ENCODE measurements at regions not wholly inside any gene's neighbourhood (a gene's known extent, or its start where the extent isn't known, plus 50 kb on each side); places are given as distances from the start of the nearest gene placed in this dataset.

- DNase-seq (ENCODE audit: low read depth, low spot score) = no peak
Measured at GRCh38 chr22:48647606-48648515, 1179.8 kb downstream of the BRD1 start.

DNA sequence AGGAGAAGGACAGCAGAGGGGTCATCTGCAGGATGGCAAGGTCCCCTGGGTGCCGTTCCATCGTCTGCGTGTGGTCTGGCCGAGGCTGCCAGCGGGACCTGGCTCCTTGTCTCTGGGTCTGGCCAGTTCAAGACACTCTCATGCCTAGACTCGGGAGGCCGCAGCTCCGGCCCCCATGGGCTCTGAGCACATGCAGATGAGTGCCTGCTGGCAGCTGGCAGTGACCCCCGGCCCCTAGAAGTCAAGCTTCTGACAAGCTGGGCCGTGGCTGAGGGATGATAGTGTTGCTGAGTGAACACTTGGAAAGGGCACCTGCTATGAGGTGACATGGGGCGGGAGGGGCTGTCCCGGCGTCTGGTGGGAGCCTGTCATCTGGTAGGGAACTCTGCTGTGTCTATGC, 1180.6 kb downstream of the BRD1 start:
- DNase-seq (ENCODE audit: low read depth, low spot score) = no peak

GRCh38 chr22:48646216-48646925, 1181.3 kb downstream of the BRD1 start:
- no peak for DNase-seq (ENCODE audit: low read depth, low spot score)

GRCh38 chr22:48645766-48646165, 1181.9 kb downstream of the BRD1 start:
- DNase-seq (ENCODE audit: low read depth, low spot score) = no peak

- no peak for DNase-seq (ENCODE audit: low read depth, low spot score)
Measured at GRCh38 chr22:48644997-48645396, 1182.7 kb downstream of the BRD1 start.

DNA sequence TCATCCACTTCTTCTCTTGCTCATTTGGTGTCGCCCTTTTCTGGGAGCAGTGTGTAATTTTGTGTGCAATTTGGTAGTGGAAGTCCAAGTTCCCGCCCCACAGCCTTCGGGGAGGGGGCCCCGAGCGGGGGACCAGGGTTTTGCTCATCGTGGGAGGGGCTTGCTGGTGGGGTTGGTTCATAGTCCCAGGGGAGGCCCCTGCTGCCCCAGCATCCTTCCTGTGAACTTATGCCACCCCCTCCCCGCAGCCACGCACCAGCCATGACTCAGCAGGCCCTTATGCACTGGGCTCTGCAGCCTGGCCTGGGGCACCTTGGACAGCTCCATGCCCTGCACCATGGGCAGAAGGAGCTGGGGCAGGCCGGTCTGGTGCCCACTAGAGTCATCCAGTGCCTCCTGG, 1183.6 kb downstream of the BRD1 start:
- no peak for DNase-seq (ENCODE audit: low read depth, low spot score)

DNA sequence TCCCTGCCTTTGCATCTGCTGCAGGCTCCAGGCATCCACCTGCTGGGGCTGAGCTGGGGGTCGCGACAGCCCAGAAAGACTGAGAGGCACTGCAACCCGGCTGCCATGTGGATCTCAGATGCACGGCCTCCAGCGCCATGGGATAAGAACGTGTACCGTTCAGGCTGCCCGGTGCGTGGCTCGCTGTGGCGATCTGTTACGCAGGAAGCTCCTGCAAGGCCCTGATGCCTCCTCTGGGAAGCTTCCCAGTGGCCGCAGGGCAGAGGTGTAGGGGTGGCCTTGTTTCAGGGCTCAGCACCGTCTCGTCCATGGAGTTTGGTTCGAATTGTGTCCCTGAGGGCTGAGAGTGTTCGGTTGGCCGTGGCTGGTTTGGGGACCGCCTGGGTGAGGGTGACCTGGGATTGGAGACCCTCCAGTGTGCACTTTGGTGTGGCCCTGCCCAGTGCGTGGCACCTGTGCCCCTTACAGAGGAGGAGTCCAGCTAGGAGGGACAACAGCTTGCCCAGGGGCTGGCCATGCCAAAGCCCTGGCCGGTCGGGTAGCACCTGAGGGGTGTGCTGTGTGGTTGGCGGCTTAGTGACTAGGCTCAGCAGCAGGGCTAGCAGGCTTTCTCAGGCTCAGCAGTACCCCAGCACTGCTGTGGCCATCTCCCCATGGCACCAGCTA, 1184.5 kb downstream of the BRD1 start:
- DNase-seq (ENCODE audit: low read depth, low spot score) = no peak

GRCh38 chr22:48642550-48642949, 1185.1 kb downstream of the BRD1 start:
- no peak for DNase-seq (ENCODE audit: low read depth, low spot score)

- DNase-seq (ENCODE audit: low read depth, low spot score) = no peak
Measured at GRCh38 chr22:48641906-48642475, 1185.7 kb downstream of the BRD1 start.

GRCh38 chr22:48640890-48641841, 1186.5 kb downstream of the BRD1 start:
- no peak for DNase-seq (ENCODE audit: low read depth, low spot score)

DNA sequence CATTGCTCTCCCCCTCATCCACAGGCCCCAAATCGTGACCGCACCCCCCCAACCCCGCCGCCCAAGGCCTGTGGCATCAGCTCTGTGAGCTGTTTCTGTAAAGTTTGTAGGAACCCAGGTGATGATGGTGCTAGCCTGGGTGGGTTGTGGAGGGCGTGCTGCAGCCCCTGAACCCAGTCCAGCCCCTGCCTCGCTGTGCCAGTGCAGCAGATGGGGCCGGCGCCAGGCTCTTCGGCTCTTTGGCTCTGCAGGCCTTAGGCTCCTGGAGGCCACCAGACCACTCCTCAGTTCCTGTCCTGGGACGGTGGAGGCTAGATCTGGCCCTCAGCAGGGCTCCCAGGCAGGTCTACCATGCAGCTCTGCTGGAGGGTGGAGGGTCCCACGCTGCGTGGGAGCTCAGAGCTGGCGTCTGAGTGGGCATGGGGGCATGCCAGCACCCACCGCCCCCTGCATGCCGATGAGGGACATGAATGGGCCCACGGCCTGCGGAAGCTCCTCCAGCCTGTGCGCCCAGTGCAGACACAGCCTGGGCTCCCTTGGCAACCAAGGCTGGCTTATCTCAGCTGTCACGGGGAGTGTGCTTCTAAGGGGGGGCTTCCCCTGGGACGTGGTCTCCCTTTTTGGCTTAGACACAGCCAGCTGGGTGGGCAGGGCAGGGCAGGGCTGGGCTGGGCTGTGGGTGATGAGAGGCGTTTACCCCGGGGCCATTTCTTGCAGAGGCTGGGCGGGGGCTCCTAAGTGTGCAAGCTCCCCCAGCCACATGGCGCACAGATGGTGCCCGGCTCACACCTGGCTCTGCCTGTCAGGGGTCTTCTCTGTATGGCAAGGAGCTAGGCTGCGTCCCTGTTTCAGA, 1187.6 kb downstream of the BRD1 start:
- no peak for DNase-seq (ENCODE audit: low read depth, low spot score)

DNA sequence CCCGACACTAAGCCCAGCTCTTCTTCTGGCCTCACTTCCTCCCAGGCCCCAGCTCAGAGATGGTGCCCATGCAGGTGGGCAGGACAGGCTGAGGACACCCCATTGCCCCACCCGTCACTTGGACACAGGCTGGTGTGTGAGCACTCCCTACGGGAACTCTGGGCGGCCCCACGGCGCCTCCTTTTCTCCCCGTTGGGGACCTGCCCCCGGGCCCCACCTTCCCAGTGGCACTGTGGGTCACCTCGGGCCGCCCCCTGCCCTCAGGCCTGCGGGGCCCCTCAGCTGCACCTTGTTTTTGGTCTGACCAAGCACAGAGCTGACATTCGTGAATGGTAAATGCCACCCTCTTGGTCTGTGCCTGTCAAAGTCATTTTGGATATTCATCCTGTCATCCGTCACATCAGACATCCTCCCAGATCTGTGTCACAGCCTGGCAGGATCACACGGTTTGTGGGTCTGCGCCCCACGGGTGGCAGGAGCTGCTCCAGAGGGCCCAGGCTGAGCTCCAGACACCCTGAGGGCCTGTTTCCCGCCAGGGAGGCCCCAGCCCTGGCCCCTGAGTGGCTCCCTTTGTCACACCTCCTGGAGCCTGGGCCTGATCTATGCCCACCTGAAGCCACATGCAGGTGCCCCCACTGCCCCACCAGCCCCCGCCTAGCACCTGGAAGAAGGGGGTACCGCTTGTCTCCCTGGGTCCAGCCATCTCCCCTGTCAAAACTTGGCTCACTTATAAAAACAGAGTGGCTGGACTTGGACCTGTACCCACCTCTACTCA, 1188.5 kb downstream of the BRD1 start:
- no peak for DNase-seq (ENCODE audit: low read depth, low spot score)

GRCh38 chr22:48637231-48637630, 1190.4 kb downstream of the BRD1 start:
- DNase-seq (ENCODE audit: low read depth, low spot score) = no peak

DNA sequence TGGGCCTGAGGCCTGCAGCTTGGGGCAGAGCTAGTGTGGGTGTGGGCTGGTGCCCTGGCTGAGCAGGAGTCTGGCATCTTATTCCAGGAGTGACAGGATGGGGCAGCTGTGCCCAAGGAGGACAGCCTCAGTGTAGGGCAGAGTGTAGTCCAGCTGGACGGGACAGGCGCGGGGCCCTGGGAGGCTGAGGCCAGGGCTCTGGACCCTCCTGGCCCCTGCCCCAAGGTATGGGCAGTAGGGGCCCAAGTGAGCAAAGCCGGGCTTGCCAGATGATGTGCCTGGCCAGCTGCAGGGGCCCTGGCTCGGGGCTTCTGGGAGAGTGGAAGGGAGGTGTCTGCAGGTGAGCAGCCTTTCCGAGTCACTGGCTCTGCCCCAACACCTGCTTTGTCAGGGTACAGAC, 1190.9 kb downstream of the BRD1 start:
- DNase-seq (ENCODE audit: low read depth, low spot score) = no peak

DNA sequence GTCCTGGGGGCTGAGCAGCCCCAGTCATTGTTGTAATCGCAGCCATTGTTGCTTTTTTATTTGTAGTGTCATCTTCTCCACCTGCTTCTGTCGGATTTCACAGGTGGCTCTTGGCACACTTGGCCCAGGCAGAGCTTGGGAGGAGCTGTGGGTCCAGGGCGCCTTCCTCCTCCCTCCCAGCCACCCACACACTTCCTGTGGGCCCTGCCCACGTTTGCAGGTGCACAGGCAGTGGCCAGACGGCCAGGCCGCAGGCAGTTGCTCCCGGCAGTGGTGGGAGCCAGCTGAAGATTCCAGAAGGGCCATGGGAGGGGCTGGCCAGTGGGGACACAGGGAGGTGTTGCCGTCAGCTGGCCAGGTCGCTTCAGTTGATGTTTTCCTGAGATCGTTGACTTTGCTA, 1191.9 kb downstream of the BRD1 start:
- DNase-seq (ENCODE audit: low read depth, low spot score) = no peak

- no peak for DNase-seq (ENCODE audit: low read depth, low spot score)
Measured at GRCh38 chr22:48635031-48635430, 1192.6 kb downstream of the BRD1 start.

- no peak for DNase-seq (ENCODE audit: low read depth, low spot score)
Measured at GRCh38 chr22:48633996-48634836, 1193.5 kb downstream of the BRD1 start.

- no peak for DNase-seq (ENCODE audit: low read depth, low spot score)
Measured at GRCh38 chr22:48632646-48633246, 1194.9 kb downstream of the BRD1 start.
